Large intestine (tissue), 3 donors: ENCODE measurements at regions not wholly inside any gene's neighbourhood (a gene's known extent, or its start where the extent isn't known, plus 50 kb on each side); places are given as distances from the start of the nearest gene placed in this dataset.
A peak's percentile ranks its signal among the peaks of the same experiment; 100 is the strongest.

Experiments used
- DNase-seq, 2 donors: peaks; one replicate each; pipeline versions ENCODE4 v3.0.0 to v3.0.0-alpha.2; 2013
- H3K27ac ChIP-seq: one replicate; pipeline ENCODE4 v1.5.1; 2013; ENCODE audit warnings: low read length
- H3K27me3 ChIP-seq: 2 replicates; pipeline ENCODE4 v1.6.1; 2013; ENCODE audit warnings: low read length; ENCODE audit not compliant: control insufficient read depth, insufficient read depth
- H3K36me3 ChIP-seq: 2 replicates; pipeline ENCODE4 v1.6.1; 2013; ENCODE audit warnings: low read length; ENCODE audit not compliant: control insufficient read depth, insufficient read depth
- H3K4me1 ChIP-seq: one replicate; pipeline ENCODE4 v1.6.1; 2013; ENCODE audit warnings: low read length; ENCODE audit not compliant: control insufficient read depth, insufficient read depth
- H3K4me3 ChIP-seq: one replicate; pipeline ENCODE4 v1.5.1; 2013; ENCODE audit warnings: low read length
- H3K9me3 ChIP-seq: one replicate; pipeline ENCODE4 v1.6.1; 2013; ENCODE audit warnings: mild to moderate bottlenecking, low read depth, low read length, moderate library complexity; ENCODE audit not compliant: control insufficient read depth
- whole genome bisulfite sequencing: methylation state at CpG from one replicate; pipeline ENCODE4 v1.1.5; 2013; ENCODE audit warnings: low lambda C conversion rate; ENCODE audit not compliant: insufficient coverage; 5-methylcytosine and 5-hydroxymethylcytosine counted together

DNA sequence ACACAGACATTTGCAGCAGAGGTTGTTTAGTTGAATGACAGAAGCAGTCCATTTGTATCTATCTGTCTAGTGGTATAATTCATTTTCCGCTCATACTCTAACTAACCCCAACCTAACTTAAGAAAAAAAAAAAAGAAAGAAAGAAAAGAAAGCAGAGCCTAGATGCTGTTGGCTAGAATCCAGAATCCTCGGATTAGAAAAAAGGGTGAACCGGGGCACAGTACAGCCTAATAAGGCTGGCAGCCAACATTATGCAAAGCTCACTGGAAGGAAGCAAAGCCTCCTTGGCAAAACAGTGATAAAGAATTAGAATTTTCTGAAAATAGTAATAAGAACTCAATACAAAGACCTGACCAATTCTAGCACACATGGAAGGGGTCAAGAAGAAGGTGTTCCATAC, 640.8 kb downstream of the TUSC7 start:
- Histone ChIP-seq H3K27me3 (no peaks in the 10 kb centered on the region), H3K4me3 (no peak overlapping the region), H3K4me1 (peaks cover 2% of the 10 kb centered on the region), H3K9me3 (no peaks in the 10 kb centered on the region), H3K27ac (no peak overlapping the region), H3K36me3 (no peaks in the 10 kb centered on the region)
- peak in 1 of 2 donors; percentile 5 for DNase-seq
- WGBS: 80% methylated on average over 1 of the region's 3 CpGs

DNA sequence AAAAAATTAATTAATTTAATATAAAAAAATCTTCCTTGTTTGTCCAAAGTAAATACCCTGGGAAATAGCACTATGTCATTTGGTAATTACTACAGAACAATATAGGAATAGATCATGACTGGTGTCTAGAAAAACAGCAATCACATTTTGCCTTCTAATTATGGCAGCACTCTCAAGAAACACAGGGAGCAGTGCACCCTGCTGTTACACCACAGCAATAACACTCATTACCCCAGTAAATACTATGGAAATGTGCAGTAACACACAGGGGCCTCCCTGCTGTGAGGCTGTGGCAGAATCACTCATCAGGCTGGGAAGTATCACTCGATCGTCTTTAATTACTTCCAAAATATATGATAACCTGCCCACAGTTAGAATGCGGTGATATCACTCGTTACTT, 646.0 kb downstream of the TUSC7 start:
- Histone ChIP-seq H3K36me3 (no peaks in the 10 kb centered on the region), H3K4me3 (no peak overlapping the region), H3K4me1 (peaks cover 2% of the 10 kb centered on the region), H3K9me3 (no peaks in the 10 kb centered on the region), H3K27ac (no peak overlapping the region), H3K27me3 (no peaks in the 10 kb centered on the region)
- DNase-seq: peak; percentile 51 to 53
- no CpG with 5 or more reads among the region's 4 CpGs for WGBS

DNA sequence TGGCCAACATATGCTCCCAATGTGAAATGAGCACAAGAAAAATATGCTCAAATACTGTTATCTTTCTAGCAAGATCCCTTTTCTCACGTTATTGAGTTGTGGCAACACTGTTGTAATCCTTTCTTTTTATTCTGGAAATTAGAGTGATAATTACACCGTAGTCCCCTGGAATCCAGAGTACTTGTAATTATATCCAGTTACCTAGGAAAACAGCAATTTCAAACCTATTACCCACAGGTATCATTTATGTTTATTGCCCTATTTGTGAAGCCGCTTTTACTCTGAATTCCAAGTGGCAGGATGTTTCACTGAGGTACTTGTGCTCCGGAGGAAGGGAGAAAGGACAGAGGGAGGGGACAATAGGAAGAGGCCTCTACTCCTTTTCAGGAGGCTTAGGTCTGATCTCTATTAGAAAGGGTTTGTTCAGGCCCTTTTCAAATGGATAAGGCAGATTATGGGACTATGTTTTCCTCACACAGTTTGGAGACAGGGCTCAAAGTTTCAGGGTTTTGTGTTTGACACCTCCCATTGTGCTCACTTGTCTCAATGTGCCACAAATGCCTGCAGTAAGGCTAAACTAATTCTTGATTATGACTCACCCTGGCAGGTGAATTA, 646.6 kb downstream of the TUSC7 start:
- H3K27ac ChIP-seq: no peak overlapping the region
- 17% methylated on average over 2 of the region's 4 CpGs for WGBS
- no peak overlapping the region for H3K4me3 ChIP-seq
- no peaks in the 10 kb centered on the region for H3K36me3 ChIP-seq
- H3K9me3 ChIP-seq: no peaks in the 10 kb centered on the region
- no peaks in the 10 kb centered on the region for H3K27me3 ChIP-seq
- H3K4me1 ChIP-seq: peaks cover 2% of the 10 kb centered on the region
- DNase-seq: peak in 1 of 2 donors; percentile 4

DNA sequence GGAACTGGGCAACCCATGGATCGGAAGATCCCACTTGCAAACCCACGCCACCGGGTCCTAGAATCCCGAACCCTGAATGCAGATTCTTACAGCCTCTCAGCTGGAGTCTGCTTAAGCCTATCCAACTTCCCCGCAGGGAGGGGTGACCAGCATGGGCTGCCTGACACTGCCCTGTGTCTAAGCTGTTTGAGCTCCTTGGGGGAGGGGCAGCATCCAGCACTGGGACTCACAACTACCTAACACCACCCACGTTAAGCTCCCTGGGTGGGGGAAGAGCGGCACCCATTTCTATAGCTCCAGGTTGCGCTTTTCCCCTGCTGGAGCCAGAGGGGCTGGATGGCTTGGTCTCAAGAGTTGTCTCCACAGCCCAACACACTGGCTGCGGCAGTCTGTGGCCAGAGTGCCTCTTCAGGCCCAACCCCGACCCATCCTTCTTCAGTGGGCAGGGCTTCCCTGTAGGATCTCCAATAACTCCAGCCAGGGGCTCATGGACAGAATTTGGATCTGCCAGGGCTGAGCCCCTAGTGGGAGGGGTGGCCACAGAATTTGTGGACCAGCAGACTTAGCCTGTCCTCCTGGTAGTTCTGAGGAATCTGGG, 649.2 kb downstream of the TUSC7 start:
- Histone ChIP-seq H3K4me1 (no peaks in the 10 kb centered on the region), H3K4me3 (no peak overlapping the region), H3K9me3 (no peaks in the 10 kb centered on the region), H3K36me3 (no peaks in the 10 kb centered on the region), H3K27me3 (no peaks in the 10 kb centered on the region), H3K27ac (no peak overlapping the region)
- WGBS: no CpG with 5 or more reads among the region's 10 CpGs
- DNase-seq: no peak

DNA sequence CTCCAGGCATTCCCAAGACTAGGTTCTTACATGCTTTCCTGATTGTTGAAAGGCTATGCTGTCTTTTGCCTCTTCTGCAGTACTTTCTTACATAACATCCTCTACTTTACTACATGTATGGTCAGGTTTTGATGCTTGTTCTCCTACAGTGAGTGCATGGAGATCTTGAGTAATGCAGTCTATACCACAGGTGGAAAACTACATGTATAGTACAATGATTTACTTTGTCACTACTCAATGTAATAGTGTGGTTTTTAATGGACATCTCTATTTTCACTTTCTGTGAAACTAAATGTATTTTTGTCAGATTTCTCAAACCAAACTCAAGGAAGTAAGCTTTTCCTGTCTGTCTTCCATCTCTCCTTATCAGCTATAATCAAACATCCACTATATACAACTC, 657.0 kb downstream of the TUSC7 start:
- DNase-seq: no peak
- Histone ChIP-seq H3K9me3 (no peaks in the 10 kb centered on the region), H3K4me3 (no peak overlapping the region), H3K36me3 (no peaks in the 10 kb centered on the region), H3K4me1 (no peaks in the 10 kb centered on the region), H3K27ac (no peak overlapping the region), H3K27me3 (no peaks in the 10 kb centered on the region)

DNA sequence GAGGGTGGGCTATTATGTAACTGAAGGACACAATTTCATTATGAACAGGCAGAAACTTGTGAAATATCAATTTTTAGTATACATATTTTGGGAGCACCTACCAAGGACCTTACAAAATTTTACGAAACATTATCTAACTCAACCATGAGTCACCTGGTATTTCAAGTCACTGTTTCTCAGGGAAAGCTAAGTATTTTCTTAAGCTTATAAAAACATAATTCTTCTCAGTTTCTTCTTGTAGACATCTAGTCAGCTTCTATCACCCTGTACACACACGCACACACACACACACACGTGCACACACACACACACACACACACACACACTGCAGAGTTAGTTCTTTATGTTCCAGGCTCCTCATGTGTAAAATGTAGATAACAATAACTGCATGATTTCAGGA, 658.3 kb downstream of the TUSC7 start:
- Histone ChIP-seq H3K27me3 (no peaks in the 10 kb centered on the region), H3K9me3 (no peaks in the 10 kb centered on the region), H3K36me3 (no peaks in the 10 kb centered on the region), H3K4me3 (no peak overlapping the region), H3K4me1 (no peaks in the 10 kb centered on the region), H3K27ac (no peak overlapping the region)
- WGBS: 90% methylated on average over 2 of the region's 3 CpGs
- no peak for DNase-seq

DNA sequence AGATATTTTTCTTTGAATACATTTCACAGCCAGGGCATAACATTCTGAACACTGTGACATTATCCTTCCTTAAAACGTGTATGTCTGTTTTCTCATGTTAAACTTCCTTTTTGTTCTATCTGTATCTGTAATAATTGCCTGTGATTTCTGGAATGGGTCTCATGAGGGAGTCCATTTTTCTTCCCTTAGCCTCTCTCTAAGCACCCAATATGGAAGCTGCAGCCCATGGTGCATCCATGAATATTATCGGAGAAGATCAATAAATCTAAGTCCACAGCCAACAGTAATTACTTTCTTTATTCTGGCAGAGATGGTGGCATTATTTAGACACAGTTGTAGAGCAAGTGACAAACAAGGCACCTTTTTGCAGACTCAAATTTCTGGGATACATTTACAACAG, 671.1 kb downstream of the TUSC7 start:
- Histone ChIP-seq H3K9me3 (peaks cover 2% of the 10 kb centered on the region), H3K27me3 (no peaks in the 10 kb centered on the region), H3K36me3 (no peaks in the 10 kb centered on the region), H3K27ac (no peak overlapping the region), H3K4me3 (no peak overlapping the region), H3K4me1 (no peaks in the 10 kb centered on the region)
- no peak for DNase-seq
- WGBS: 60% methylated on average over 1 of the region's 2 CpGs

DNA sequence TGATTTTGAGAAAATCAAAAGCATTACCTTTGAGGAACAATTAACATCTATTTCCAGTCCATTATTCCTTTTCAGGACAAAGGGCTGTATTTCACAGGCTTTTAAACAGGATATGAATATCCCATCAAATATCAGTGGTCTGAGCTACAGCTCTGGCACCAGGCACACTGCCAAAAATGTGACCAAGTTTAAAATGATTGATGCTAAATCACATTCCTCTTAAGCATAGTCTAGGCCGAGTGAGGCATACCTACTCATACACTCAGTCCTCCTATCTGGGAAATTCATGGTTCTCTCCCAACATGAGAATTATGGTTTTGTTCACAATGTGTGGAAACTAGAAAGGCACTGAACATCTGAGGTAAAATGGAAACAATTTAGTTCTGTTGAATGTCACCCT, 683.5 kb downstream of the TUSC7 start:
- no CpG with 5 or more reads among the region's 1 CpG for WGBS
- no peaks in the 10 kb centered on the region for H3K27me3 ChIP-seq

DNA sequence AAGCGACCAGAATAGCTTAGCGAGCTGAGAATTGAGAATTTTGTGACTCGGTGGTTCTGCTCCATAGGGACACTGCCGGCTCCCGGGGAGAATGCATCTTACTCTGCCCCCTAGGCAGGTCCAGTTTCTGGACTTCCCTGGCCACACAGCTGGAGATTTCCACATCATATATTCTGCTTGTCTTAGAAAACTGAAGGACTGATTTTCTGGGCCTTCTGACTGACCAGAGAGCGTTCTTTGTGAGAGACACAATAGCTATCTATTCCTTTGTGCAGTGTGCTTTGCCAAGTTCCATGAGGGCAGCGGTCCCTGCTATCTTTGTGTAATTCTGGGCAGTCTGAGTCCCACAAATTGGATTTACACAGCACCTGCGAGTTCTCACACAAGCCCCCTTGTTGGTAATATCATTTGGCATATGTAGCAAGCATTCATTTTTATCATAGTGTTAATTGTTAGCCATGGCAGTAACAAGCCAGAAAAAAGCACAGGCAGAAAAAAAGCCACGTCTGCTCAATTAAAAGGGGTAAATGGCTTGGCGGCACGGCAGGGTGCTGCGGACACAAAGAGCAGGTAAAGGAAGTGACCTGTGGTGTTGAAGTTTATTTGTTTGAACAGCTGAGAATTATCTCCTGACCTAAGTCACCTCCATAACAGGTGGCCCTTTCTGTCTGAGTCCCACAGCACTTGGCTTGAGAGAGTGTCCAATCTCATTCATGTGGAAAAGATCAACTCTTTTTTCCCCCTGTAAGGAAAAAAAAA, 688.7 kb downstream of the TUSC7 start:
- no peaks in the 10 kb centered on the region for H3K36me3 ChIP-seq
- no peaks in the 10 kb centered on the region for H3K9me3 ChIP-seq
- 33% methylated on average over 1 of the region's 12 CpGs for WGBS
- peak in 1 of 2 donors; percentile 17 for DNase-seq
- H3K4me3 ChIP-seq: no peak overlapping the region
- no peak overlapping the region for H3K27ac ChIP-seq
- H3K27me3 ChIP-seq: no peaks in the 10 kb centered on the region
- peaks cover 7% of the 10 kb centered on the region for H3K4me1 ChIP-seq

More for the DNA sequence above, 683.5 kb downstream of the TUSC7 start:
- Histone ChIP-seq H3K36me3 (no peaks in the 10 kb centered on the region), H3K27ac (no peak overlapping the region), H3K4me1 (no peaks in the 10 kb centered on the region), H3K4me3 (no peak overlapping the region), H3K9me3 (no peaks in the 10 kb centered on the region)
- no peak for DNase-seq

DNA sequence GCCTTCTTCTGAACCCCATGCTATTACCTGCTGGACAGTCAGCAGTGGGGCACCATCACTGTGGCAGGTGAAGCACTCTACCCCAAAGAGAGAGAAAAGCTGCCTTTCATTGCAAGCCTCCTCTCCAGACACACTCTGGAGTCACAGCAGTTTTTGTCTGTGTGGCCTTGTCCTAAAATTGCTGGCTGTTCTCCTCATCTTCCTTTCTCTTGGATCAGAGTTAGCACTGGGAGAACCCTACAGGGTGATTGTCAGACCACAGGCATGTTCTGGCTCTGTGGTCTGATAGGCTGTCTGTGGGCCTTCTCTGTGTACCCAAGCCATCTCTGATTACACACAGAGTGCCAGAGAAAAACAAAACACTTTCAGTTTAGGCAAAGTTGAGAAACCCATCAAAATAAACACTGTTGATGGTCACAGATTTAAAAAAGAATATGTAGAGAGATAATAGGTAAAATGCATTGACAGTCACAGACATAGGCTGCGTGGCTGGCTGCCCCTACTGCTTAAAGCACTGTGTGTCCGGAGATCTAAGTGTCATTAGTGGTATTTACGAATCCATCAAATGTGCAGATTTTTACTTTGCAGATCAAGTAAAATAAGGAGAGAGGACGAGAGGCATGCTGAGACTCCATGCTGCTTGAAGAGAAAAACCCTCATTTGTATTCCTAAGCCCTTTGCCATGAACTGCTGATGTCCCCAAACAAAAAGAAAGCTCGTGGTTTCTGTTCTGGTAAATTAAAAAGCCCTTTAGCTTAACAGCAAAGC, 689.9 kb downstream of the TUSC7 start:
- DNase-seq: peak in 1 of 2 donors; percentile 4
- 20% methylated on average over 1 of the region's 5 CpGs for WGBS
- H3K36me3 ChIP-seq: no peaks in the 10 kb centered on the region
- no peaks in the 10 kb centered on the region for H3K9me3 ChIP-seq
- no peak overlapping the region for H3K4me3 ChIP-seq
- H3K27ac ChIP-seq: no peak overlapping the region
- H3K4me1 ChIP-seq: peaks cover 7% of the 10 kb centered on the region
- H3K27me3 ChIP-seq: no peaks in the 10 kb centered on the region
